ENCODE measurements at regions not wholly inside any gene's neighbourhood (a gene's known extent, or its start where the extent isn't known, plus 50 kb on each side); places are given as distances from the start of the nearest gene placed in this dataset.
A peak's percentile ranks its signal among the peaks of the same experiment; 100 is the strongest.
"Not testable (repeated sequence)": the region's sequence is repeated elsewhere in the genome, so short reads cannot be mapped to it uniquely, and the experiment has no call there.

GRCh38 chr3:177498037-177498857, 301.0 kb upstream of the TBL1XR1 start:
- in situ Hi-C loops (cut with MboI; ENCODE audit: low pct_unique_long_range_greater_than_20kb, low sequenced_read_pairs, unreplicated experiment): no loop called here
- DNase-seq (ENCODE audit: low spot score): no peak
- TF ChIP-seq CTCF (IDR thresholded peaks at IDR 0.05; ENCODE audit: extremely low read depth, insufficient read depth, missing control alignments): no peak

- DNase-seq (ENCODE audit: low spot score); in situ Hi-C loops (cut with MboI; ENCODE audit: low pct_unique_long_range_greater_than_20kb, low sequenced_read_pairs, unreplicated experiment): not testable (repeated sequence)
Measured at GRCh38 chr3:177499039-177499438, 301.8 kb upstream of the TBL1XR1 start.

- DNase-seq (ENCODE audit: low spot score): no peak
- in situ Hi-C loops (cut with MboI; ENCODE audit: low pct_unique_long_range_greater_than_20kb, low sequenced_read_pairs, unreplicated experiment): no loop called here
- TF ChIP-seq CTCF (IDR thresholded peaks at IDR 0.05; ENCODE audit: extremely low read depth, insufficient read depth, missing control alignments): no peak
Measured at GRCh38 chr3:177499779-177500423, 302.6 kb upstream of the TBL1XR1 start.

GRCh38 chr3:177510693-177511216, 313.5 kb upstream of the TBL1XR1 start:
- TF ChIP-seq CTCF (IDR thresholded peaks at IDR 0.05; ENCODE audit: extremely low read depth, insufficient read depth, missing control alignments): no peak
- DNase-seq (ENCODE audit: low spot score): peak; percentile 18
- in situ Hi-C loops (cut with MboI; ENCODE audit: low pct_unique_long_range_greater_than_20kb, low sequenced_read_pairs, unreplicated experiment): no loop called here

GRCh38 chr3:177512945-177513814, 315.9 kb upstream of the TBL1XR1 start:
- no peak for TF ChIP-seq CTCF (IDR thresholded peaks at IDR 0.05; ENCODE audit: extremely low read depth, insufficient read depth, missing control alignments)
- no peak for DNase-seq (ENCODE audit: low spot score)
- in situ Hi-C loops (cut with MboI; ENCODE audit: low pct_unique_long_range_greater_than_20kb, low sequenced_read_pairs, unreplicated experiment): no loop called here

- TF ChIP-seq CTCF (IDR thresholded peaks at IDR 0.05; ENCODE audit: extremely low read depth, insufficient read depth, missing control alignments): no peak
- no peak for DNase-seq (ENCODE audit: low spot score)
- in situ Hi-C loops (cut with MboI; ENCODE audit: low pct_unique_long_range_greater_than_20kb, low sequenced_read_pairs, unreplicated experiment): no loop called here
Measured at GRCh38 chr3:177513815-177514610, 316.7 kb upstream of the TBL1XR1 start.
